ENCODE measurements at regions not wholly inside any gene's neighbourhood (a gene's known extent, or its start where the extent isn't known, plus 50 kb on each side); places are given as distances from the start of the nearest gene placed in this dataset.

DNA sequence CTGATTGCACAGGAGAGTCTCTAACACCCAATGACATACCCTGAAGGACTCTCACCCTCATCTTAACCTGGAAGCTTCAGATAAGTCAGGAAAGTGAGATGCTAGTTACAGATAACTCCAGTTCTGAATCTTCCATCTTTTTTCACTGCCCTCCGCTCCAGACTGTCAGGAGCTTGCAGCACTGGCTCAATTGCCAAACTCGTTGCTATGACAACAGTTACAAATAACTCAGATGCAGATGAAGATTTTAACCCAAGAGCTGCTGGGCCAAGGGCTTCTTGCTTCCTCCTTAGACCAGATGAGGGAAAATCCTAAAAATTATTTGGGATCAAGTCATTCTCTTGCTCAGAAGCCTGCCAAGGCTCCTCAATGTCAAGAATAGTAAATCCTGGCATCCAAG lies 109.1 kb upstream of the HUWE1 start:
- Histone ChIP-seq H3K36me3 (ENCODE audit: control insufficient read depth, insufficient read depth, low read length) (no peaks in the 10 kb centered on the region), H3K27me3 (ENCODE audit: control insufficient read depth, insufficient read depth, low read length) (no peaks in the 10 kb centered on the region), H3K4me3 (ENCODE audit: low read depth in 2 of 2, low read length in 2 of 2) (no peak overlapping the region), H3K9me3 (ENCODE audit: control insufficient read depth, insufficient read depth, low read depth, low read length) (no peaks in the 10 kb centered on the region), H3K27ac (ENCODE audit: low read length) (no peak overlapping the region), H3K4me1 (ENCODE audit: control insufficient read depth, insufficient read depth, low read length) (no peaks in the 10 kb centered on the region)
- intact Hi-C loops (cut with micrococcal nuclease; ENCODE audit: unreplicated experiment) (no loop called here), in situ Hi-C loops (cut with HindIII; ENCODE audit: low pct_unique_long_range_greater_than_20kb, low sequenced_read_pairs) (no loop called here)
- TF ChIP-seq CTCF (IDR thresholded peaks at IDR 0.05) (no peak), POLR2AphosphoS5 (IDR thresholded peaks at IDR 0.05; ENCODE audit: low read depth, low read length) (no peak), TCF7L2 (IDR thresholded peaks at IDR 0.05; ENCODE audit: low read depth, low read length) (no peak), SIN3A (IDR thresholded peaks at IDR 0.05; ENCODE audit: borderline replicate concordance, insufficient read depth, low read depth, low read length) (no peak)
- TF ChIP-seq, protein P1, sequence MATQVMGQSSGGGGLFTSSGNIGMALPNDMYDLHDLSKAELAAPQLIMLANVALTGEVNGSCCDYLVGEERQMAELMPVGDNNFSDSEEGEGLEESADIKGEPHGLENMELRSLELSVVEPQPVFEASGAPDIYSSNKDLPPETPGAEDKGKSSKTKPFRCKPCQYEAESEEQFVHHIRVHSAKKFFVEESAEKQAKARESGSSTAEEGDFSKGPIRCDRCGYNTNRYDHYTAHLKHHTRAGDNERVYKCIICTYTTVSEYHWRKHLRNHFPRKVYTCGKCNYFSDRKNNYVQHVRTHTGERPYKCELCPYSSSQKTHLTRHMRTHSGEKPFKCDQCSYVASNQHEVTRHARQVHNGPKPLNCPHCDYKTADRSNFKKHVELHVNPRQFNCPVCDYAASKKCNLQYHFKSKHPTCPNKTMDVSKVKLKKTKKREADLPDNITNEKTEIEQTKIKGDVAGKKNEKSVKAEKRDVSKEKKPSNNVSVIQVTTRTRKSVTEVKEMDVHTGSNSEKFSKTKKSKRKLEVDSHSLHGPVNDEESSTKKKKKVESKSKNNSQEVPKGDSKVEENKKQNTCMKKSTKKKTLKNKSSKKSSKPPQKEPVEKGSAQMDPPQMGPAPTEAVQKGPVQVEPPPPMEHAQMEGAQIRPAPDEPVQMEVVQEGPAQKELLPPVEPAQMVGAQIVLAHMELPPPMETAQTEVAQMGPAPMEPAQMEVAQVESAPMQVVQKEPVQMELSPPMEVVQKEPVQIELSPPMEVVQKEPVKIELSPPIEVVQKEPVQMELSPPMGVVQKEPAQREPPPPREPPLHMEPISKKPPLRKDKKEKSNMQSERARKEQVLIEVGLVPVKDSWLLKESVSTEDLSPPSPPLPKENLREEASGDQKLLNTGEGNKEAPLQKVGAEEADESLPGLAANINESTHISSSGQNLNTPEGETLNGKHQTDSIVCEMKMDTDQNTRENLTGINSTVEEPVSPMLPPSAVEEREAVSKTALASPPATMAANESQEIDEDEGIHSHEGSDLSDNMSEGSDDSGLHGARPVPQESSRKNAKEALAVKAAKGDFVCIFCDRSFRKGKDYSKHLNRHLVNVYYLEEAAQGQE (IDR thresholded peaks at IDR 0.05; ENCODE audit: insufficient read depth in 1 of 2, low read depth in 2 of 2, low read length in 1 of 2), result no peak
- ChIA-PET CTCF (no interaction called here), POLR2A (no interaction called here)
- no peak for DNase-seq (ENCODE audit: low read depth, low spot score)
- no peak for ATAC-seq
- BruUV-seq (replicated peaks), result no TSS peak

DNA sequence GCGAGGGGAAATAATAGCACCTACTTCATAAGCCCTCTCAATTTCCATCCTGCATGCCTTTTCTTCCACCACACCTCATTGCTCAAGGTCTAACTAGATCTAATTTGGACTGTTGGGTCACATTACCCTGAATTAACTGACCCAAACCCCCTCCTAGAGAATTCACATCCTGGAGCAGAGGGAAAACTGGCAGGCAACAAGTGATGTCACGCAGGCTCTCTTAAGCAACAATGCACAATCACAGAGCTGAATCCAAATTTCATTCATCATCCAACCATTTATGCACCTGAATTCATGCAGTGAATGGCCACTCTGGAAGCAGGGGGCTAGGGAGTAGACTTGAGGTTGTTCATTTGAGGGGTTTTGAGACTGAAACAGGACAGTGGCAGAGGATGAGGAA lies 107.7 kb upstream of the HUWE1 start:
- TF ChIP-seq CTCF (IDR thresholded peaks at IDR 0.05) (no peak), TCF7L2 (IDR thresholded peaks at IDR 0.05; ENCODE audit: low read depth, low read length) (no peak), SIN3A (IDR thresholded peaks at IDR 0.05; ENCODE audit: borderline replicate concordance, insufficient read depth, low read depth, low read length) (no peak), POLR2AphosphoS5 (IDR thresholded peaks at IDR 0.05; ENCODE audit: low read depth, low read length) (no peak)
- TF ChIP-seq, protein P1 (IDR thresholded peaks at IDR 0.05; ENCODE audit: insufficient read depth in 1 of 2, low read depth in 2 of 2, low read length in 1 of 2), result no peak
- CTCF ChIA-PET, result no interaction called here
- no peak overlapping the region for H3K4me3 ChIP-seq (ENCODE audit: low read depth in 2 of 2, low read length in 2 of 2)
- in situ Hi-C loops (cut with HindIII; ENCODE audit: low pct_unique_long_range_greater_than_20kb, low sequenced_read_pairs) (no loop called here), intact Hi-C loops (cut with micrococcal nuclease; ENCODE audit: unreplicated experiment) (no loop called here)
- H3K36me3 ChIP-seq (ENCODE audit: control insufficient read depth, insufficient read depth, low read length), result no peaks in the 10 kb centered on the region
- no peak overlapping the region for H3K27ac ChIP-seq (ENCODE audit: low read length)
- H3K4me1 ChIP-seq (ENCODE audit: control insufficient read depth, insufficient read depth, low read length), result no peaks in the 10 kb centered on the region
- POLR2A ChIA-PET, result no interaction called here
- no TSS peak for BruUV-seq (replicated peaks)
- DNase-seq (ENCODE audit: low read depth, low spot score) (no peak), ATAC-seq (no peak)
- H3K9me3 ChIP-seq (ENCODE audit: control insufficient read depth, insufficient read depth, low read depth, low read length), result no peaks in the 10 kb centered on the region
- H3K27me3 ChIP-seq (ENCODE audit: control insufficient read depth, insufficient read depth, low read length), result no peaks in the 10 kb centered on the region
